ENCODE measurements at regions not wholly inside any gene's neighbourhood (a gene's known extent, or its start where the extent isn't known, plus 50 kb on each side); places are given as distances from the start of the nearest gene placed in this dataset.

DNA sequence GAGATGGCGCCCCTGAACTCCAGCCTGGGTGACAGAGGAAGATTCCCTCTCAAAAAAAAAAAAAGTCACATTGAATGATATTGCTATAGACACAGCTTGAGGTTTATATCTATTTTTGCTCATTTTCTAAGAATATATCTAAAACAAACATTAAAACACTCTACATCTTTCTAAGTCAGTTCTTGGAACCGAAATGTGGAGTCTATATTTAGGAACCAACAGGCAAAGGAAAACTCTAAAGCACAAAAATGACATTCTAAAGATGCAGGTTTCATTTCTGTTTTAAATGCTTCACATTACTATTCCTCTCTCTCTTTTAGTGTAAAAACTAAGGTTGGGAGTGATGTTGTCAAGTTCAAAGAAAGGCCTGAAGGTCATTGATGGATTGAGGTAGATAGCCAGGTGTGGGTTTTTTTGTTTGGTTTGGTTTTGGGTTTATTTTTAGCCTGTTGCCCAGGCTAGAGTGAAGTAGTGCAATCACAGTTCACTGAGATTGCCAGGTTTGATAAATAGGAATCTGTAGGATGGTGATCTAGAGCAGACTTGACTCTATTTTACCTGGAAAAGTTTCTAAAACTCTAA, 194.0 kb upstream of the RBBP8 start:
- TF ChIP-seq, protein P1, sequence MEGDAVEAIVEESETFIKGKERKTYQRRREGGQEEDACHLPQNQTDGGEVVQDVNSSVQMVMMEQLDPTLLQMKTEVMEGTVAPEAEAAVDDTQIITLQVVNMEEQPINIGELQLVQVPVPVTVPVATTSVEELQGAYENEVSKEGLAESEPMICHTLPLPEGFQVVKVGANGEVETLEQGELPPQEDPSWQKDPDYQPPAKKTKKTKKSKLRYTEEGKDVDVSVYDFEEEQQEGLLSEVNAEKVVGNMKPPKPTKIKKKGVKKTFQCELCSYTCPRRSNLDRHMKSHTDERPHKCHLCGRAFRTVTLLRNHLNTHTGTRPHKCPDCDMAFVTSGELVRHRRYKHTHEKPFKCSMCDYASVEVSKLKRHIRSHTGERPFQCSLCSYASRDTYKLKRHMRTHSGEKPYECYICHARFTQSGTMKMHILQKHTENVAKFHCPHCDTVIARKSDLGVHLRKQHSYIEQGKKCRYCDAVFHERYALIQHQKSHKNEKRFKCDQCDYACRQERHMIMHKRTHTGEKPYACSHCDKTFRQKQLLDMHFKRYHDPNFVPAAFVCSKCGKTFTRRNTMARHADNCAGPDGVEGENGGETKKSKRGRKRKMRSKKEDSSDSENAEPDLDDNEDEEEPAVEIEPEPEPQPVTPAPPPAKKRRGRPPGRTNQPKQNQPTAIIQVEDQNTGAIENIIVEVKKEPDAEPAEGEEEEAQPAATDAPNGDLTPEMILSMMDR (IDR thresholded peaks at IDR 0.05; ENCODE audit: low read depth, low read length, poor library complexity, severe bottlenecking), result no peak
- TF ChIP-seq EZH2phosphoT487 (IDR thresholded peaks at IDR 0.05; ENCODE audit: borderline replicate concordance, low read length), result no peak

Measured in DOHH2 (cell line).